Thoracic aorta (tissue), 2 donors: ENCODE measurements at regions not wholly inside any gene's neighbourhood (a gene's known extent, or its start where the extent isn't known, plus 50 kb on each side); places are given as distances from the start of the nearest gene placed in this dataset.

Experiments
- ATAC-seq: fragments of 150-250 bp; one replicate; pipeline ENCODE4 v1.8.0; 2017; ENCODE audit warnings: low read depth; ENCODE audit not compliant: insufficient number of reproducible peaks, low FRiP score
- DNase-seq: peaks from one replicate; pipeline ENCODE4 v3.0.0-alpha.2; 2020; ENCODE audit warnings: low spot score
- H3K27ac ChIP-seq, 2 donors: fragments of 200-600 bp; sonication (generic); 1 replicate in 1 of 2; 2 replicates in 1 of 2; pipeline ENCODE4 v1.5.1; 2016; ENCODE audit warnings: mild to moderate bottlenecking in 2 of 2, moderate library complexity in 2 of 2
- H3K27me3 ChIP-seq: fragments of 200-600 bp; sonication (generic); replicated peaks from 2 replicates; pipeline ENCODE4 v1.6.0; 2016; ENCODE audit warnings: mild to moderate bottlenecking; ENCODE audit not compliant: insufficient read depth
- H3K36me3 ChIP-seq: fragments of 200-600 bp; sonication (generic); one replicate; pipeline ENCODE4 v1.5.1; 2016
- H3K4me1 ChIP-seq, 2 donors: fragments of 200-600 bp; sonication (generic); 1 replicate in 1 of 2; 2 replicates in 1 of 2; pipeline versions ENCODE4 v1.5.1 to v1.6.0; 2016; ENCODE audit warnings: low read depth in 2 of 2, mild to moderate bottlenecking in 1 of 2; ENCODE audit not compliant: control insufficient read depth in 1 of 2
- H3K4me3 ChIP-seq: fragments of 200-600 bp; sonication (generic); 2 replicates; pipeline ENCODE4 v1.5.1; 2016; ENCODE audit warnings: mild to moderate bottlenecking
- H3K9me3 ChIP-seq: fragments of 200-600 bp; sonication (generic); 2 replicates; pipeline ENCODE4 v1.5.1; 2016
- TF ChIP-seq, protein P1 (sequence below): fragments of 200-600 bp; sonication (generic); IDR thresholded peaks from one replicate; pipeline ENCODE4 v1.5.1; 2019; ENCODE audit warnings: antibody characterized with exemption

GRCh38 chr12:86634456-86635410 is 378.5 kb upstream of the MGAT4C start:
- no peaks in the 10 kb centered on the region for H3K9me3 ChIP-seq
- ATAC-seq: no peak
- DNase-seq: no peak
- TF ChIP-seq, protein P1, sequence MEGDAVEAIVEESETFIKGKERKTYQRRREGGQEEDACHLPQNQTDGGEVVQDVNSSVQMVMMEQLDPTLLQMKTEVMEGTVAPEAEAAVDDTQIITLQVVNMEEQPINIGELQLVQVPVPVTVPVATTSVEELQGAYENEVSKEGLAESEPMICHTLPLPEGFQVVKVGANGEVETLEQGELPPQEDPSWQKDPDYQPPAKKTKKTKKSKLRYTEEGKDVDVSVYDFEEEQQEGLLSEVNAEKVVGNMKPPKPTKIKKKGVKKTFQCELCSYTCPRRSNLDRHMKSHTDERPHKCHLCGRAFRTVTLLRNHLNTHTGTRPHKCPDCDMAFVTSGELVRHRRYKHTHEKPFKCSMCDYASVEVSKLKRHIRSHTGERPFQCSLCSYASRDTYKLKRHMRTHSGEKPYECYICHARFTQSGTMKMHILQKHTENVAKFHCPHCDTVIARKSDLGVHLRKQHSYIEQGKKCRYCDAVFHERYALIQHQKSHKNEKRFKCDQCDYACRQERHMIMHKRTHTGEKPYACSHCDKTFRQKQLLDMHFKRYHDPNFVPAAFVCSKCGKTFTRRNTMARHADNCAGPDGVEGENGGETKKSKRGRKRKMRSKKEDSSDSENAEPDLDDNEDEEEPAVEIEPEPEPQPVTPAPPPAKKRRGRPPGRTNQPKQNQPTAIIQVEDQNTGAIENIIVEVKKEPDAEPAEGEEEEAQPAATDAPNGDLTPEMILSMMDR: no peak
- H3K4me1 ChIP-seq: no peaks in the 10 kb centered on the region
- H3K4me3 ChIP-seq: no peak overlapping the region
- no peak overlapping the region for H3K27ac ChIP-seq
- no peaks in the 10 kb centered on the region for H3K27me3 ChIP-seq
- H3K36me3 ChIP-seq: no peaks in the 10 kb centered on the region

- H3K27ac ChIP-seq: no peak overlapping the region
- H3K9me3 ChIP-seq: peaks cover 25% of the 10 kb centered on the region
- no peak for ATAC-seq
- H3K36me3 ChIP-seq: no peaks in the 10 kb centered on the region
- TF ChIP-seq, protein P1: no peak
- no peak overlapping the region for H3K4me3 ChIP-seq
- no peaks in the 10 kb centered on the region for H3K27me3 ChIP-seq
- H3K4me1 ChIP-seq: no peaks in the 10 kb centered on the region
- no peak for DNase-seq
These were observed 370.8 kb upstream of the MGAT4C start for GRCh38 chr12:86627001-86627400.

GRCh38 chr12:86623267-86623666 is 367.1 kb upstream of the MGAT4C start:
- no peaks in the 10 kb centered on the region for H3K4me1 ChIP-seq
- no peak overlapping the region for H3K27ac ChIP-seq
- TF ChIP-seq, protein P1: no peak
- DNase-seq: no peak
- no peak for ATAC-seq
- H3K9me3 ChIP-seq: peaks cover 25% of the 10 kb centered on the region
- H3K4me3 ChIP-seq: no peak overlapping the region
- H3K36me3 ChIP-seq: no peaks in the 10 kb centered on the region
- no peaks in the 10 kb centered on the region for H3K27me3 ChIP-seq

GRCh38 chr12:86621957-86622356 is 365.8 kb upstream of the MGAT4C start:
- no peaks in the 10 kb centered on the region for H3K4me1 ChIP-seq
- TF ChIP-seq, protein P1: no peak
- DNase-seq (no peak), ATAC-seq (no peak)
- H3K4me3 ChIP-seq: no peak overlapping the region
- H3K36me3 ChIP-seq: no peaks in the 10 kb centered on the region
- H3K9me3 ChIP-seq: peaks cover 25% of the 10 kb centered on the region
- no peak overlapping the region for H3K27ac ChIP-seq
- no peaks in the 10 kb centered on the region for H3K27me3 ChIP-seq

- Histone ChIP-seq H3K27ac (no peak overlapping the region), H3K4me1 (no peaks in the 10 kb centered on the region), H3K27me3 (no peaks in the 10 kb centered on the region), H3K9me3 (no peaks in the 10 kb centered on the region), H3K4me3 (no peak overlapping the region), H3K36me3 (no peaks in the 10 kb centered on the region)
- no peak for ATAC-seq
- no peak for DNase-seq
- TF ChIP-seq, protein P1: no peak
These were observed 357.1 kb upstream of the MGAT4C start for GRCh38 chr12:86613311-86613710.
